ENCODE measurements at regions not wholly inside any gene's neighbourhood (a gene's known extent, or its start where the extent isn't known, plus 50 kb on each side); places are given as distances from the start of the nearest gene placed in this dataset.
"Not testable (repeated sequence)": the region's sequence is repeated elsewhere in the genome, so short reads cannot be mapped to it uniquely, and the experiment has no call there.

GRCh38 chr9:117932585-117932984, 228.4 kb downstream of the TLR4 start:
- no peak for DNase-seq (ENCODE audit: low read depth in 2 of 3, low spot score in 2 of 3)

- peak in 1 of 3 donors; percentile 15 for DNase-seq (ENCODE audit: low read depth in 2 of 3, low spot score in 2 of 3)
Observed at GRCh38 chr9:117936185-117937130, 232.3 kb downstream of the TLR4 start.

GRCh38 chr9:117938086-117938485, 233.9 kb downstream of the TLR4 start:
- no peak for DNase-seq (ENCODE audit: low read depth in 2 of 3, low spot score in 2 of 3)

GRCh38 chr9:117938896-117939295, 234.7 kb downstream of the TLR4 start:
- DNase-seq (ENCODE audit: low read depth in 2 of 3, low spot score in 2 of 3) = no peak

- not testable (repeated sequence) for DNase-seq (ENCODE audit: low read depth in 2 of 3, low spot score in 2 of 3)
Observed at GRCh38 chr9:117944750-117945149, 240.5 kb downstream of the TLR4 start.

- DNase-seq (ENCODE audit: low read depth in 2 of 3, low spot score in 2 of 3) = no peak
Observed at GRCh38 chr9:117945286-117945685, 241.1 kb downstream of the TLR4 start.

GRCh38 chr9:117951127-117951526, 246.9 kb downstream of the TLR4 start:
- DNase-seq (ENCODE audit: low read depth in 2 of 3, low spot score in 2 of 3) = no peak

GRCh38 chr9:117952581-117952980, 248.4 kb downstream of the TLR4 start:
- DNase-seq (ENCODE audit: low read depth in 2 of 3, low spot score in 2 of 3) = no peak

- peak in 2 of 3 donors; percentile 0 to 14 for DNase-seq (ENCODE audit: low read depth in 2 of 3, low spot score in 2 of 3)
Observed at GRCh38 chr9:117957267-117957666, 253.1 kb downstream of the TLR4 start.

GRCh38 chr9:117958726-117959125, 254.5 kb downstream of the TLR4 start:
- DNase-seq (ENCODE audit: low read depth in 2 of 3, low spot score in 2 of 3) = no peak

GRCh38 chr9:117963493-117964090, 259.4 kb downstream of the TLR4 start:
- no peak for DNase-seq (ENCODE audit: low read depth in 2 of 3, low spot score in 2 of 3)

- no peak for DNase-seq (ENCODE audit: low read depth in 2 of 3, low spot score in 2 of 3)
Observed at GRCh38 chr9:117970276-117971050, 266.3 kb downstream of the TLR4 start.

- DNase-seq (ENCODE audit: low read depth in 2 of 3, low spot score in 2 of 3) = no peak
Observed at GRCh38 chr9:117974108-117974507, 269.9 kb downstream of the TLR4 start.

GRCh38 chr9:117979914-117980313, 275.7 kb downstream of the TLR4 start:
- DNase-seq (ENCODE audit: low read depth in 2 of 3, low spot score in 2 of 3) = no peak

GRCh38 chr9:117987945-117988344, 283.7 kb downstream of the TLR4 start:
- DNase-seq (ENCODE audit: low read depth in 2 of 3, low spot score in 2 of 3) = no peak

GRCh38 chr9:117992006-117992405, 287.8 kb downstream of the TLR4 start:
- no peak for DNase-seq (ENCODE audit: low read depth in 2 of 3, low spot score in 2 of 3)

GRCh38 chr9:118000581-118000980, 296.4 kb downstream of the TLR4 start:
- DNase-seq (ENCODE audit: low read depth in 2 of 3, low spot score in 2 of 3) = no peak

- no peak for DNase-seq (ENCODE audit: low read depth in 2 of 3, low spot score in 2 of 3)
Observed at GRCh38 chr9:118003240-118003639, 299.0 kb downstream of the TLR4 start.

- DNase-seq (ENCODE audit: low read depth in 2 of 3, low spot score in 2 of 3) = no peak
Observed at GRCh38 chr9:118008246-118008645, 304.0 kb downstream of the TLR4 start.

- DNase-seq (ENCODE audit: low read depth in 2 of 3, low spot score in 2 of 3) = no peak
Observed at GRCh38 chr9:118009614-118010013, 305.4 kb downstream of the TLR4 start.

GRCh38 chr9:118017607-118018122, 313.5 kb downstream of the TLR4 start:
- DNase-seq (ENCODE audit: low read depth in 2 of 3, low spot score in 2 of 3) = no peak

Data from hematopoietic multipotent progenitor cell (in vitro differentiated cells).